SU-DHL-6 (cell line): ENCODE measurements at regions not wholly inside any gene's neighbourhood (a gene's known extent, or its start where the extent isn't known, plus 50 kb on each side); places are given as distances from the start of the nearest gene placed in this dataset.

Experiments used
- H2AFZ ChIP-seq: fragments of 200-600 bp; sonication (generic); 2 replicates; pipeline ENCODE4 v1.6.1; 2014; ENCODE audit warnings: low read depth, mild to moderate bottlenecking, moderate library complexity, mixed read lengths, antibody characterized with exemption, low read length; ENCODE audit not compliant: severe bottlenecking
- H3F3A ChIP-seq: fragments of 200-600 bp; shearing (Covaris generic); 2 replicates; pipeline ENCODE4 v1.6.0; 2016; ENCODE audit warnings: antibody characterized with exemption, mild to moderate bottlenecking; ENCODE audit not compliant: insufficient read depth
- H3K27ac ChIP-seq: fragments of 200-600 bp; sonication (generic); 2 replicates; pipeline ENCODE4 v1.5.1; 2016; ENCODE audit warnings: low read depth, mild to moderate bottlenecking, low read length, moderate library complexity, mixed read lengths
- H3K27me3 ChIP-seq: fragments of 200-600 bp; sonication (generic), shearing (Covaris generic); 2 replicates; pipeline ENCODE4 v1.6.0; 2014; ENCODE audit warnings: mild to moderate bottlenecking, low read length
- H3K36me3 ChIP-seq: fragments of 200-600 bp; sonication (generic); 2 replicates; pipeline ENCODE4 v1.6.1; 2014; ENCODE audit warnings: mild to moderate bottlenecking, low read length, mixed read lengths
- H3K4me2 ChIP-seq: fragments of 300-600, 200-600 bp; shearing (Covaris generic), sonication (generic); 2 replicates; pipeline ENCODE4 v1.6.0; 2014; ENCODE audit warnings: low read length, low read depth, mild to moderate bottlenecking; ENCODE audit not compliant: poor library complexity, severe bottlenecking
- H3K4me3 ChIP-seq: fragments of 200-600 bp; sonication (generic); 2 replicates; pipeline ENCODE4 v1.5.1; 2014; ENCODE audit warnings: antibody characterized with exemption, low read length, mild to moderate bottlenecking, mixed read lengths; ENCODE audit not compliant: insufficient read depth, poor library complexity, severe bottlenecking
- H3K79me2 ChIP-seq: fragments of 200-600 bp; sonication (generic); 2 replicates; pipeline ENCODE4 v1.6.1; 2014; ENCODE audit warnings: mild to moderate bottlenecking, low read length, moderate library complexity; ENCODE audit not compliant: insufficient read depth
- H3K9ac ChIP-seq: fragments of 200-600 bp; sonication (generic); 2 replicates; pipeline ENCODE4 v1.7.0; 2014; ENCODE audit warnings: mild to moderate bottlenecking, low read length
- H3K9me2 ChIP-seq: fragments of 200-600 bp; sonication (generic); replicated peaks from 2 replicates; pipeline ENCODE4 v1.6.1; 2014; ENCODE audit warnings: low read length; ENCODE audit not compliant: insufficient read depth
- H3K9me3 ChIP-seq: fragments of 200-600 bp; sonication (generic); 2 replicates; pipeline ENCODE4 v1.6.1; 2014; ENCODE audit warnings: low read length, mixed read lengths; ENCODE audit not compliant: insufficient read depth
- H4K20me1 ChIP-seq: fragments of 200-600 bp; sonication (generic); 2 replicates; pipeline ENCODE4 v1.6.1; 2014; ENCODE audit warnings: low read depth, mild to moderate bottlenecking, antibody characterized with exemption, low read length, moderate library complexity, mixed read lengths
- CTCF ChIP-seq: fragments of 200-600 bp; sonication (generic); IDR thresholded peaks from one replicate; pipeline ENCODE4 v1.5.1; 2017; ENCODE audit warnings: antibody characterized with exemption, mild to moderate bottlenecking, low read length, moderate library complexity; ENCODE audit not compliant: insufficient read depth, poor library complexity, severe bottlenecking
- EZH2phosphoT487 ChIP-seq: fragments of 200-600 bp; sonication (generic), shearing (Covaris generic); conservative IDR thresholded peaks from 2 replicates; pipeline ENCODE4 v1.6.1; 2018; ENCODE audit warnings: mild to moderate bottlenecking, antibody characterized with exemption, low read length, moderate library complexity, mixed read lengths

GRCh38 chr14:97368049-97368448 lies 570.9 kb downstream of the VRK1 start:
- H3K4me3 ChIP-seq = no peak overlapping the region
- no peaks in the 10 kb centered on the region for H3K9me2 ChIP-seq
- no peaks in the 10 kb centered on the region for H3K27me3 ChIP-seq
- H3K9me3 ChIP-seq = no peaks in the 10 kb centered on the region
- no peaks in the 10 kb centered on the region for H3K36me3 ChIP-seq
- no peaks in the 10 kb centered on the region for H3K79me2 ChIP-seq
- H3F3A ChIP-seq = no peaks in the 10 kb centered on the region
- no peak overlapping the region for H2AFZ ChIP-seq
- no peak overlapping the region for H3K9ac ChIP-seq
- no peaks in the 10 kb centered on the region for H4K20me1 ChIP-seq
- no peak for TF ChIP-seq CTCF
- TF ChIP-seq EZH2phosphoT487 = no peak
- no peak overlapping the region for H3K4me2 ChIP-seq
- no peak overlapping the region for H3K27ac ChIP-seq

- Histone ChIP-seq H4K20me1 (no peaks in the 10 kb centered on the region), H3K79me2 (no peaks in the 10 kb centered on the region), H3K27ac (no peak overlapping the region), H3K4me2 (no peak overlapping the region), H3K9me2 (no peaks in the 10 kb centered on the region), H3K9ac (no peak overlapping the region), H2AFZ (no peak overlapping the region), H3K36me3 (no peaks in the 10 kb centered on the region), H3K4me3 (no peak overlapping the region), H3K9me3 (no peaks in the 10 kb centered on the region), H3K27me3 (no peaks in the 10 kb centered on the region), H3F3A (no peaks in the 10 kb centered on the region)
- TF ChIP-seq EZH2phosphoT487 = no peak
- no peak for TF ChIP-seq CTCF
These were observed 571.9 kb downstream of the VRK1 start for GRCh38 chr14:97368900-97369564.

GRCh38 chr14:97369901-97370300 lies 572.7 kb downstream of the VRK1 start:
- no peaks in the 10 kb centered on the region for H3K36me3 ChIP-seq
- TF ChIP-seq CTCF = no peak
- no peak for TF ChIP-seq EZH2phosphoT487

More at GRCh38 chr14:97369901-97370300, 572.7 kb downstream of the VRK1 start:
- no peak overlapping the region for H3K4me2 ChIP-seq
- no peaks in the 10 kb centered on the region for H3K27me3 ChIP-seq
- no peak overlapping the region for H3K9ac ChIP-seq
- no peaks in the 10 kb centered on the region for H3K79me2 ChIP-seq
- no peaks in the 10 kb centered on the region for H4K20me1 ChIP-seq
- no peaks in the 10 kb centered on the region for H3K9me2 ChIP-seq
- H3K4me3 ChIP-seq = no peak overlapping the region
- no peaks in the 10 kb centered on the region for H3K9me3 ChIP-seq
- no peaks in the 10 kb centered on the region for H3F3A ChIP-seq
- no peak overlapping the region for H3K27ac ChIP-seq
- H2AFZ ChIP-seq = no peak overlapping the region
